Esophagus (tissue), 2 donors: ENCODE measurements at regions not wholly inside any gene's neighbourhood (a gene's known extent, or its start where the extent isn't known, plus 50 kb on each side); places are given as distances from the start of the nearest gene placed in this dataset.
"Not testable (repeated sequence)": the region's sequence is repeated elsewhere in the genome, so short reads cannot be mapped to it uniquely, and the experiment has no call there.

Experiments used
- H3K27ac ChIP-seq, 2 donors: one replicate each; pipeline ENCODE4 v1.5.1; 2013; ENCODE audit warnings: low read depth in 2 of 2, mild to moderate bottlenecking in 2 of 2, inconsistent platforms in 1 of 2, low read length in 1 of 2, moderate library complexity in 1 of 2
- H3K27me3 ChIP-seq, 2 donors: one replicate each; pipeline ENCODE4 v1.6.1; 2013; ENCODE audit warnings: low read length in 2 of 2, control low read depth in 1 of 2, mild to moderate bottlenecking in 1 of 2; ENCODE audit not compliant: insufficient read depth in 2 of 2, control insufficient read depth in 1 of 2
- H3K36me3 ChIP-seq, 2 donors: one replicate each; pipeline ENCODE4 v1.6.1; 2013; ENCODE audit warnings: low read length in 1 of 2; ENCODE audit not compliant: control insufficient read depth in 2 of 2, insufficient read depth in 2 of 2
- H3K4me1 ChIP-seq, 2 donors: one replicate each; pipeline ENCODE4 v1.6.1; 2013; ENCODE audit warnings: low read length in 1 of 2; ENCODE audit not compliant: control insufficient read depth in 2 of 2, insufficient read depth in 2 of 2
- H3K4me3 ChIP-seq, 2 donors: one replicate each; pipeline ENCODE4 v1.5.1; 2013; ENCODE audit warnings: low read length in 2 of 2, mild to moderate bottlenecking in 2 of 2, low read depth in 1 of 2, moderate library complexity in 1 of 2
- H3K9me3 ChIP-seq, 2 donors: one replicate each; pipeline ENCODE4 v1.6.1; 2013; ENCODE audit warnings: mild to moderate bottlenecking in 2 of 2, low read depth in 1 of 2, low read length in 1 of 2, moderate library complexity in 1 of 2; ENCODE audit not compliant: control insufficient read depth in 2 of 2, insufficient read depth in 1 of 2
- WGBS, 2 donors: extraction: QIAGEN DNeasy Blood & Tissue Kit; methylation state at CpG; one replicate each; pipeline ENCODE4 v1.1.7; 2013; 5-methylcytosine and 5-hydroxymethylcytosine counted together
- donor health status: healthy with polysubstance abuse.
- donor health status: Bipolar disorder and iron deficiency.

DNA sequence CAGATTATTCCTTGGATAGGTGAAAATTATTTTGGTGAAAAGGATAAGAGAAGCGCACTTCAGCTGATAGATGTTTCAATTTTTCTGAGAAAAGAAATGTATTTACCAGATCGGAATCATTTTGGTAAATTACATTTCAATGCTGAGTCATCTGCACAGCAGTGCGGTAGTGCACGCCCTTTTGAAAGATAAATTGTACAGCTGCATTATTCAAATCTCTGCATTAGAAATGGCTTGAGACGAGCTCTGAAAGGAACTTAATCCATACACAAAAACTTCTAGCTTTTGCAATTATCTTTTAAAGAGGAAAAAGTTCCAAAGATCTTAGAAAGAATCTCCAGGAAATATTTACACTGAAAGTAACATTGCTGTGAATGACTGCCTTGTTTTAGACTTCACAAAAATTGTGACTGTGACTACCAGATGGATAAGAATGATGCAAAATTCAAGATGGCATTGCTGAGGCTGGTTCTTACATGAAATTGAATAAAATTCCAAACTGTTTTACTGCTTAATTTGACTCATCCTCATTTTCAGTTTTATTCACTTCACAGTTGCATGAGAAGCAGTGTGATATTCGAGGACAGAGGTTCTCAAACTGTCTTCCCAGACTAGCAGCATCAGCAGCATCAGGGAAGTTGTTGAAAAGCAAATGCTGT is 161.7 kb downstream of the RND3 start:
- H3K36me3 ChIP-seq: no peaks in the 10 kb centered on the region
- no peaks in the 10 kb centered on the region for H3K4me1 ChIP-seq
- H3K27ac ChIP-seq: no peak overlapping the region
- 54 to 59% methylated on average over 6 of the region's 6 CpGs for WGBS, 2 donors
- H3K27me3 ChIP-seq: no peaks in the 10 kb centered on the region
- no peaks in the 10 kb centered on the region for H3K9me3 ChIP-seq
- H3K4me3 ChIP-seq: no peak overlapping the region

DNA sequence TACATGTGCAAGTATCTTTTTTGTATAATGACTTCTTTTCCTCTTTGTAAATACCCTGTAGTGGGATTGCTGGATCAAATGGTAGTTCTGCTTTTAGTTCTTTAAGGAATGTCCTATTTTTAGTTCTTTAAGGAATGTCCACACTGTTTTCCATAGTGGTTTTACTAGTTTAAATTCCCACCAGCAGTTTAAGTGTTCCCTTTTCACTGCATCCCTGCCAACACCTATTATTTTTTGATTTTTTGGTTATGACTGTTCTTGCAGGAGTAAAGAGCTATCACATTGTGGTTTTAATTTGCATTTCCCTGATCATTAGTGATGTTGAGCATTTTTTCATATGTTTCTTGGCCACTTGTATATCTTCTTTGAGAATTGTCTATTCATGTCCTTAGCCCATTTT is 164.4 kb downstream of the RND3 start:
- H3K4me1 ChIP-seq, H3K9me3 ChIP-seq, H3K36me3 ChIP-seq, H3K4me3 ChIP-seq, H3K27ac ChIP-seq, H3K27me3 ChIP-seq: not testable (repeated sequence)

DNA sequence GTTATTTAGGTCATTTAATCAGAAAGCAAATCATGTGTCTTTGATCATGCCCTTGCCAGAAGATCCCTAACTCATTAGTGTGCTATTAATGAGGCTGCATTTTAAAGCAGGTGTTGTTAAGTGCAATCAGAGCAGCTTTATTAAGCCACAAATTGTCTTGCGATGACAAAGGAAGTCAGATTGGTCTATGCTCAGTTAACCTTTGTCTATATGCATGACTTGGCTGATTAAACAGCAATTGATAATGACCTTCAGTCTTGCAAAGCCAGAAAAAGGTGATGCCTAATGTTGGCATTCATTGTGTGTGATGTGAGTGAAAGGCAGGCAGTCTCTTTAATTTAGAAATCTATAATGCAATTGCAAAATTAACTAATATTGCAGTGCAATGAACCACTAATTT is 166.9 kb downstream of the RND3 start:
- Histone ChIP-seq H3K4me3 (no peak overlapping the region), H3K9me3 (no peaks in the 10 kb centered on the region), H3K27ac (no peak overlapping the region), H3K27me3 (no peaks in the 10 kb centered on the region), H3K36me3 (no peaks in the 10 kb centered on the region), H3K4me1 (no peaks in the 10 kb centered on the region)
- 75 to 89% methylated on average over 1 of the region's 1 CpG for WGBS, 2 donors

GRCh38 chr2:150319658-150320555 is 167.6 kb downstream of the RND3 start:
- 81 to 89% methylated on average over 4 of the region's 4 CpGs for WGBS, 2 donors
- no peaks in the 10 kb centered on the region for H3K4me1 ChIP-seq
- no peaks in the 10 kb centered on the region for H3K36me3 ChIP-seq
- H3K27me3 ChIP-seq: no peaks in the 10 kb centered on the region
- no peaks in the 10 kb centered on the region for H3K9me3 ChIP-seq
- no peak overlapping the region for H3K4me3 ChIP-seq
- no peak overlapping the region for H3K27ac ChIP-seq

DNA sequence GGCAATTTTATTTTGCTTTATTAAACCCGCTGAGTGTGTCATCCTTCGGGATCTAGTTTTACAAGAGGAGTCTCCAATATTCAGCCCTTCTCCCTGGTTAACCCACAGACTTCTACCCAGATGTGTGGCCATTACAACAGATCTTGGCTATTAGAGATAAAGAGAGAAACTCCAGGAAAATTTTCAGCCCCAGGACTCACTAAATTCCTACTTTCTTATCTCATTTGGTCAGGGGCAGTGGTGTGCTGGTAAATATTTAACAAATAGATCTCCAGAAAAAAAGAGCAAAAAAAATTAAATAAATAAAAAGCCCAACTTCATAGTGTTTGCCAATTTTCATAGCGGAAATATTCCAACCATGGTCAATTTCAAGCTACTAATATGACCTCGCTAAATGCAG is 168.4 kb downstream of the RND3 start:
- 89 to 95% methylated on average over 4 of the region's 4 CpGs for WGBS, 2 donors
- H3K36me3 ChIP-seq: no peaks in the 10 kb centered on the region
- H3K27ac ChIP-seq: no peak overlapping the region
- H3K4me1 ChIP-seq: no peaks in the 10 kb centered on the region
- no peaks in the 10 kb centered on the region for H3K27me3 ChIP-seq
- no peaks in the 10 kb centered on the region for H3K9me3 ChIP-seq
- H3K4me3 ChIP-seq: no peak overlapping the region

- Histone ChIP-seq H3K27ac (no peak overlapping the region), H3K4me1 (peaks cover 0 to 6% of the 10 kb centered on the region in 2 donors), H3K36me3 (no peaks in the 10 kb centered on the region), H3K4me3 (no peak overlapping the region), H3K27me3 (no peaks in the 10 kb centered on the region), H3K9me3 (peaks cover 0 to 4% of the 10 kb centered on the region in 2 donors)
- 88 to 93% methylated on average over 4 of the region's 4 CpGs for WGBS, 2 donors
These were observed 175.2 kb downstream of the RND3 start for GRCh38 chr2:150312271-150312670.

DNA sequence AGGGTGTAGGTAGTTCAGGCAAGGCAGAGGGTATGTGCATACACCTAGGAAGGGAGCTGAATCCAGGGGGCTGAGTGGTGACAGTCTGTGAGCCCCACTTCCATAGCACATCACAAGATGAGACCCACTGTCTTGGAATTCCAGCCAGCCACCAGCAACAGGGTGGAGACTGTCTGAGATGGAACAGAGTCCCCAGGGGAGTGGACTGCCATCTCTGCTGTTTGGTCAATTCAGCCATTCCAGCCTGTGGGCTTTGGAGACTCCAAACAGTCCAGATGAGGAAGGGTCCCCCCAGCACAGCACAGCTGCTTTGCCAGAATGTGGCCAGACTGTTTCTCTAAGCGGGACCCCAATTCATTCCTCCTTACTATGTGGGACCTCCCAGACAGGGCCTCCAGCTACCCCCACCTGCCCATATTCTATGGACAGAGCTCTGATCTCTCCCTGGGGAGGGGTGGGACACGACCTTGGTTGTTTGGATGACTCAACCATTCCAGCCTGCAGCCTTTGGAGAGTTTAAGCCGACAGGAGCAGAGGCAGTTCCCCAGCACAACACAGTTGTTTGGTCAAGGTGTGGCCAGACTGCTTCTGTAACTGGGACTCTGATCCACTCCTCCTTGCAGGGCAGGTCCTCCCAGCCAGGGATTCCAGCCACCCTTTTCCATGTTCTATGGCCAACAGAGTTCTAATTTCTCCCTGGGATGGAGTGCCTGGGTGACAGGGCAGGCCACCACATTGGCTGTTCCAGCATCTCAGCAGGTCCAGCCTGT is 178.0 kb downstream of the RND3 start:
- H3K27ac ChIP-seq: no peak overlapping the region

DNA sequence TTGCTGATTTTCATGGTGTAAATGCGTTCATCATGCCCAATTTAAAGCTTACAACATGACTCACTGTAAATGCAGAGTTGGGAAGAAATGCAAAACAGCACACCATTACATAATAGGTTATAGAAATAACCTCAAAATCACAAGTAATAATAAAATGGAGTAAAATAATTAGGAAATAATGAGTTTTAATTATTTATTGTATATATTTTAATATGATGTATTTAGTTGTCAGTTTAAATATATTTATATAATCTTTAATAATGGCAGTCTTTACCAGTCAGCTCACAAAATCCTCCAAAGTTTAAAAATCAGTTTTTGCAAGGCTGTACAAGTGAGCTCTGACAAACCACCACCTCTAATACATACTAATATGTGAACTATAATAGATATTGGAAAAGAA is 180.2 kb downstream of the RND3 start:
- Histone ChIP-seq H3K36me3 (no peaks in the 10 kb centered on the region), H3K9me3 (peaks cover 0 to 4% of the 10 kb centered on the region in 2 donors), H3K27ac (no peak overlapping the region), H3K27me3 (no peaks in the 10 kb centered on the region), H3K4me3 (no peak overlapping the region), H3K4me1 (peaks cover 0 to 6% of the 10 kb centered on the region in 2 donors)
- 83 to 88% methylated on average over 1 of the region's 1 CpG for WGBS, 2 donors

More for the DNA sequence above, 178.0 kb downstream of the RND3 start:
- Histone ChIP-seq H3K36me3 (no peaks in the 10 kb centered on the region), H3K27me3 (no peaks in the 10 kb centered on the region), H3K4me1 (peaks cover 0 to 6% of the 10 kb centered on the region in 2 donors), H3K9me3 (peaks cover 0 to 4% of the 10 kb centered on the region in 2 donors), H3K4me3 (no peak overlapping the region)
- 54 to 63% methylated on average over 3 of the region's 3 CpGs for WGBS, 2 donors

DNA sequence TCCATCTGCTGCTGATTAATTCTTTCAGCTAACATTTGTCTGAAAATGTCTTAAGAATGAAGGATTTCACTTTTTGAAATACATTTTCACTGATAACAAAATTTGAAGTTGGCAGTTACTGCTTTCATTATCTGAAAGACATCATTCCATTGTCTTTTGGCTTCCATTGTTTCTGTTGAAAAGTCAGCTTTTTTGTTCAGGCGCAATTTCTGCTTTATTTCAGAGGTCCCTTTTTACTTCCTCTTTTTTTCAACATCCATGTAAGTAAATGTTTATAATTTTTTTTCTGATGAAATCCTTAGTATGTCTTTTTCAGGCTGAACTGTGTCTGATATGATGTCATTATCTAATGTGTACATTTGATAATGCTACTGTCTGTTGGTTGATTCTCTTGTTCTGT is 184.2 kb downstream of the RND3 start:
- 87 to 91% methylated on average over 1 of the region's 1 CpG for WGBS, 2 donors
- H3K36me3 ChIP-seq: no peaks in the 10 kb centered on the region

More for the DNA sequence above, 184.2 kb downstream of the RND3 start:
- H3K4me1 ChIP-seq: no peaks in the 10 kb centered on the region
- no peaks in the 10 kb centered on the region for H3K27me3 ChIP-seq
- no peaks in the 10 kb centered on the region for H3K9me3 ChIP-seq
- H3K4me3 ChIP-seq: no peak overlapping the region
- no peak overlapping the region for H3K27ac ChIP-seq
